ENCODE measurements at regions not wholly inside any gene's neighbourhood (a gene's known extent, or its start where the extent isn't known, plus 50 kb on each side); places are given as distances from the start of the nearest gene placed in this dataset.

- no peak for ATAC-seq
- TF ChIP-seq SNAI2 (CRISPR knock-in tag; IDR thresholded peaks at IDR 0.05) (no peak), ZNF8 (CRISPR knock-in tag; IDR thresholded peaks at IDR 0.05) (no peak), ZC3H10 (CRISPR knock-in tag; IDR thresholded peaks at IDR 0.05) (no peak), ISL1 (CRISPR knock-in tag; IDR thresholded peaks at IDR 0.05) (no peak), GLIS3 (CRISPR knock-in tag; IDR thresholded peaks at IDR 0.05) (no peak), ZNF565 (CRISPR knock-in tag; conservative IDR thresholded peaks at IDR 0.05; ENCODE audit: low read depth) (no peak), PPARA (CRISPR knock-in tag; IDR thresholded peaks at IDR 0.05; ENCODE audit: borderline replicate concordance) (no peak), TOX (CRISPR knock-in tag; IDR thresholded peaks at IDR 0.05; ENCODE audit: borderline replicate concordance) (no peak), ESRRG (CRISPR knock-in tag; IDR thresholded peaks at IDR 0.05) (no peak), POU6F1 (CRISPR knock-in tag; IDR thresholded peaks at IDR 0.05; ENCODE audit: borderline replicate concordance, low read depth) (no peak), CREB5 (CRISPR knock-in tag; IDR thresholded peaks at IDR 0.05; ENCODE audit: low read depth) (no peak), RARB (CRISPR knock-in tag; IDR thresholded peaks at IDR 0.05) (no peak), CSRNP3 (CRISPR knock-in tag; IDR thresholded peaks at IDR 0.05) (no peak), CSDC2 (CRISPR knock-in tag; IDR thresholded peaks at IDR 0.05) (no peak), BACH2 (CRISPR knock-in tag; IDR thresholded peaks at IDR 0.05; ENCODE audit: borderline replicate concordance) (no peak)
These were observed 381.8 kb downstream of the BUD13 start for GRCh38 chr11:116390963-116391362.

- no peak for TF ChIP-seq CREB5 (CRISPR knock-in tag; IDR thresholded peaks at IDR 0.05; ENCODE audit: low read depth)
- no peak for TF ChIP-seq ZFP3 (CRISPR knock-in tag; IDR thresholded peaks at IDR 0.05)
- TF ChIP-seq ZC3H10 (CRISPR knock-in tag; IDR thresholded peaks at IDR 0.05), result no peak
- TF ChIP-seq OSR1 (CRISPR knock-in tag; IDR thresholded peaks at IDR 0.05), result no peak
- TF ChIP-seq PATZ1 (CRISPR knock-in tag; IDR thresholded peaks at IDR 0.05; ENCODE audit: borderline replicate concordance), result no peak
- no peak for TF ChIP-seq SNAI2 (CRISPR knock-in tag; IDR thresholded peaks at IDR 0.05)
- no peak for ATAC-seq
These were observed 384.6 kb downstream of the BUD13 start for GRCh38 chr11:116388146-116388545.

GRCh38 chr11:116387641-116388040 lies 385.1 kb downstream of the BUD13 start:
- no peak for ATAC-seq
- TF ChIP-seq TOX (CRISPR knock-in tag; IDR thresholded peaks at IDR 0.05; ENCODE audit: borderline replicate concordance), result no peak
- no peak for TF ChIP-seq GLIS3 (CRISPR knock-in tag; IDR thresholded peaks at IDR 0.05)
- TF ChIP-seq ZFP30 (CRISPR knock-in tag; IDR thresholded peaks at IDR 0.05), result no peak
- TF ChIP-seq OSR1 (CRISPR knock-in tag; IDR thresholded peaks at IDR 0.05), result no peak
- TF ChIP-seq ZNF565 (CRISPR knock-in tag; conservative IDR thresholded peaks at IDR 0.05; ENCODE audit: low read depth), result no peak
- no peak for TF ChIP-seq POU6F1 (CRISPR knock-in tag; IDR thresholded peaks at IDR 0.05; ENCODE audit: borderline replicate concordance, low read depth)
- TF ChIP-seq PATZ1 (CRISPR knock-in tag; IDR thresholded peaks at IDR 0.05; ENCODE audit: borderline replicate concordance), result no peak
- no peak for TF ChIP-seq RARB (CRISPR knock-in tag; IDR thresholded peaks at IDR 0.05)
- TF ChIP-seq TSHZ2 (CRISPR knock-in tag; IDR thresholded peaks at IDR 0.05), result no peak
- no peak for TF ChIP-seq CSRNP3 (CRISPR knock-in tag; IDR thresholded peaks at IDR 0.05)
- TF ChIP-seq ZNF8 (CRISPR knock-in tag; IDR thresholded peaks at IDR 0.05), result no peak
- no peak for TF ChIP-seq ISL1 (CRISPR knock-in tag; IDR thresholded peaks at IDR 0.05)
- no peak for TF ChIP-seq BACH2 (CRISPR knock-in tag; IDR thresholded peaks at IDR 0.05; ENCODE audit: borderline replicate concordance)
- no peak for TF ChIP-seq TCF4 (CRISPR knock-in tag; IDR thresholded peaks at IDR 0.05; ENCODE audit: borderline replicate concordance)
- no peak for TF ChIP-seq ZC3H10 (CRISPR knock-in tag; IDR thresholded peaks at IDR 0.05)
